ENCODE measurements at regions not wholly inside any gene's neighbourhood (a gene's known extent, or its start where the extent isn't known, plus 50 kb on each side); places are given as distances from the start of the nearest gene placed in this dataset.

DNA sequence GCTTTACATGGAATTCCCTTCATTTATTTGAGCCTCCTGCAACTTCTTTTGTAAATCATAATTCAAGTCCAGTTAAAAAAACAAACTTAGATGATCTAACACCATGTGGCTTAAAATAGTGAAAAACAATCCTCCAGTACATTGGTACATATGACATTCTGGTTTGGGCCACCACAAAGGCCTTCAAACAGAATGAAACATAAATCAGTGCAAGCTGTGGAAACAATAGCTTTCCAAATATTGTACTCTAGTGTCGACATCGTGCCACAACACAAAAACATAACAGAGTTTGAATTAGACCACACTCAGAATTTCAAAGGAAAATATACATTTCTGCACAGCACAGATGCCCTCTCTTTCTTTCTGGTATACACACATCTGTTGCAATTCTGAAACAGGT is 751.3 kb downstream of the SLC6A15 start:
- no peaks in the 10 kb centered on the region for H4K20me1 ChIP-seq (replicated peaks in 1 of 2; ENCODE audit: control insufficient read depth in 1 of 2, insufficient read depth in 2 of 2, low read length in 2 of 2)
- H3K56ac ChIP-seq (replicated peaks; ENCODE audit: insufficient read length, low read depth, low read length) = no peak overlapping the region
- no peaks in the 10 kb centered on the region for H3K79me2 ChIP-seq (ENCODE audit: control insufficient read depth in 1 of 2, insufficient read depth in 2 of 2, low read length in 2 of 2)
- H2BK12ac ChIP-seq (ENCODE audit: low read depth, low read length) = no peak overlapping the region
- no peaks in the 10 kb centered on the region for H3K27me3 ChIP-seq (replicated peaks in 1 of 4; ENCODE audit: control insufficient read depth in 3 of 4, extremely low read depth in 1 of 4, insufficient read depth in 3 of 4, low read length in 3 of 4)
- no peak overlapping the region for H2BK120ac ChIP-seq (replicated peaks; ENCODE audit: low read depth, low read length)
- H2BK15ac ChIP-seq (ENCODE audit: low read length) = no peak overlapping the region
- POLR2A ChIA-PET (ENCODE audit: partially characterized antibody) = no interaction called here
- no peak for TF ChIP-seq EZH2 (IDR thresholded peaks at IDR 0.05; ENCODE audit: low read depth, low read length, severe bottlenecking)
- no peak for TF ChIP-seq MAFK (IDR thresholded peaks at IDR 0.05; ENCODE audit: low read depth, low read length)
- TF ChIP-seq HDAC2 (IDR thresholded peaks at IDR 0.05; ENCODE audit: borderline replicate concordance in 1 of 2, low read depth in 2 of 2, low read length in 2 of 2) = no peak
- TF ChIP-seq NANOG (IDR thresholded peaks at IDR 0.05; ENCODE audit: insufficient read depth, low read depth, low read length, poor library complexity, severe bottlenecking) = no peak
- no peak for TF ChIP-seq CBX5 (IDR thresholded peaks at IDR 0.05; ENCODE audit: low read depth, low read length)
- TF ChIP-seq POU5F1 (IDR thresholded peaks at IDR 0.05; ENCODE audit: low read depth, low read length) = no peak
- TF ChIP-seq SP2 (IDR thresholded peaks at IDR 0.05; ENCODE audit: low read length) = no peak
- no peak for TF ChIP-seq SP1 (IDR thresholded peaks at IDR 0.05; ENCODE audit: low read depth, low read length)
- H3K14ac ChIP-seq (ENCODE audit: insufficient read length) = no peak overlapping the region
- DNase-seq (ENCODE audit: low read depth in 1 of 2, low spot score in 2 of 2) = no peak
- H3K79me1 ChIP-seq (ENCODE audit: low read depth, low read length) = no peaks in the 10 kb centered on the region
- no peak overlapping the region for H3K4ac ChIP-seq (replicated peaks; ENCODE audit: insufficient read length, low read depth, low read length)
- FAIRE-seq = no peak
- H3K23me2 ChIP-seq (ENCODE audit: low read depth, low read length) = no peaks in the 10 kb centered on the region
- no peak overlapping the region for H3K9ac ChIP-seq (replicated peaks in 1 of 4; ENCODE audit: extremely low read depth in 1 of 4, low read depth in 3 of 4, low read length in 3 of 4)
- no peaks in the 10 kb centered on the region for H3K9me3 ChIP-seq (ENCODE audit: insufficient read depth in 2 of 2, low read depth in 1 of 2, low read length in 1 of 2)
- no peak overlapping the region for H2AK5ac ChIP-seq (ENCODE audit: low read depth, low read length)
- H2AFZ ChIP-seq (ENCODE audit: low read length) = no peak overlapping the region
- CTCF ChIA-PET (ENCODE audit: partially characterized antibody) = no interaction called here
- H3K4me2 ChIP-seq (ENCODE audit: insufficient read depth in 1 of 2, low read depth in 2 of 2, low read length in 2 of 2) = no peak overlapping the region
- no peak overlapping the region for H2BK5ac ChIP-seq (ENCODE audit: low read depth, low read length)
- no peak overlapping the region for H3K23ac ChIP-seq (ENCODE audit: insufficient read length)
- no peaks in the 10 kb centered on the region for H3K36me3 ChIP-seq (ENCODE audit: control insufficient read depth in 2 of 4, insufficient read depth in 4 of 4, low read length in 3 of 4)
- no peak overlapping the region for H4K5ac ChIP-seq (ENCODE audit: insufficient read length, low read depth, low read length)
- no peak overlapping the region for H3K27ac ChIP-seq (ENCODE audit: low read depth, low read length)
- H2BK20ac ChIP-seq (ENCODE audit: low read length) = no peak overlapping the region
- WGBS, 2 experiments (ENCODE audit: extremely low coverage in 1 of 2, insufficient coverage in 1 of 2, insufficient read length in 1 of 2, insufficient replicate concordance in 2 of 2, low coverage in 1 of 2, low lambda C conversion rate in 2 of 2, missing lambda C conversion rate in 1 of 2) = 100% methylated on average over 2 of the region's 2 CpGs; no CpG with 5 or more reads in 1 of the 2 experiments
- H3K4me3 ChIP-seq (ENCODE audit: extremely low read depth in 1 of 4, insufficient read depth in 2 of 4, low read depth in 3 of 4, low read length in 4 of 4) = no peak overlapping the region
- H3K4me1 ChIP-seq (replicated peaks in 1 of 4; ENCODE audit: control insufficient read depth in 3 of 4, insufficient read depth in 4 of 4, low read length in 3 of 4) = no peaks in the 10 kb centered on the region
- no peak overlapping the region for H3K18ac ChIP-seq (ENCODE audit: extremely low read depth, low read length)
- H4K91ac ChIP-seq (replicated peaks; ENCODE audit: insufficient read length, low read length) = no peak overlapping the region
- no peak overlapping the region for H4K8ac ChIP-seq (ENCODE audit: extremely low read depth, insufficient read depth, low read length)

Data from H1 (cell line).